Astrocyte (in vitro differentiated cells and primary cell): ENCODE measurements at regions not wholly inside any gene's neighbourhood (a gene's known extent, or its start where the extent isn't known, plus 50 kb on each side); places are given as distances from the start of the nearest gene placed in this dataset.

Experiments used
- EZH2 ChIP-seq: IDR thresholded peaks from 2 replicates; pipeline ENCODE4 v1.6.1; 2012; ENCODE audit warnings: mild to moderate bottlenecking, low read length, inconsistent platforms; ENCODE audit not compliant: insufficient read depth
- TF ChIP-seq, protein P1 (sequence below): IDR thresholded peaks from 2 replicates; pipeline ENCODE4 v1.5.1; 2011; ENCODE audit warnings: low read depth, mild to moderate bottlenecking, inconsistent platforms, low read length, moderate library complexity; ENCODE audit not compliant: insufficient read depth

DNA sequence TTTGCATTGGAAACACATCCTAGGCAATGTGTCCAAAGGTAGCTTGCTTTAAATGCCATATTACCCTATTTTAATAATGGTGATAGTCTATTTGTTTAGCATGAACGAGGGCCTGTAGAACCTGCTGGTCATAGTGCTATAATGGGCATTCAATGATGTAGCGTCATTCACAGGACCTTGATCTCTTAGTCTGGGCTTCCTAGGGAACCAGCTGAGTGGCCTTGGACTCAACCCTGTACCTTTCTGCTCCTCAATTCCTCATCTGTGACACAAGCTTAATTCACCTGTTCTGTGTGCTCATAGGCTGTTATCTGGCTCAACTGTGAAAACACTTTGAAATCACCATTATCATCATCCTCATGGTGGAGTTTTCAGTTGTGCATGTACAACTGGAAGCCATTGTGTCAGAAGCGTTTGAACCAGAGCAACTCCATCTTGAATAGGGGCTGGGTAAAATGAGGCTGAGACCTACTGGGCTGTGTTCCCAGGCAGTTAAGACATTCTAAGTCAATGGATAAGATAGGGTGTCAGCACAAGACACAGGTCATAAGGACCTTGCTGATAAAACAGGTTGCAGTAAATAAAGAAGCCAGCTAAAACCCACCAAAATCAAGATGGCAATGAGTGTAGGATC is 346.8 kb upstream of the KLF3 start:
- TF ChIP-seq, protein P1, sequence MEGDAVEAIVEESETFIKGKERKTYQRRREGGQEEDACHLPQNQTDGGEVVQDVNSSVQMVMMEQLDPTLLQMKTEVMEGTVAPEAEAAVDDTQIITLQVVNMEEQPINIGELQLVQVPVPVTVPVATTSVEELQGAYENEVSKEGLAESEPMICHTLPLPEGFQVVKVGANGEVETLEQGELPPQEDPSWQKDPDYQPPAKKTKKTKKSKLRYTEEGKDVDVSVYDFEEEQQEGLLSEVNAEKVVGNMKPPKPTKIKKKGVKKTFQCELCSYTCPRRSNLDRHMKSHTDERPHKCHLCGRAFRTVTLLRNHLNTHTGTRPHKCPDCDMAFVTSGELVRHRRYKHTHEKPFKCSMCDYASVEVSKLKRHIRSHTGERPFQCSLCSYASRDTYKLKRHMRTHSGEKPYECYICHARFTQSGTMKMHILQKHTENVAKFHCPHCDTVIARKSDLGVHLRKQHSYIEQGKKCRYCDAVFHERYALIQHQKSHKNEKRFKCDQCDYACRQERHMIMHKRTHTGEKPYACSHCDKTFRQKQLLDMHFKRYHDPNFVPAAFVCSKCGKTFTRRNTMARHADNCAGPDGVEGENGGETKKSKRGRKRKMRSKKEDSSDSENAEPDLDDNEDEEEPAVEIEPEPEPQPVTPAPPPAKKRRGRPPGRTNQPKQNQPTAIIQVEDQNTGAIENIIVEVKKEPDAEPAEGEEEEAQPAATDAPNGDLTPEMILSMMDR, result no peak
- no peak for TF ChIP-seq EZH2
